HK-2 (cell line): ENCODE measurements at regions not wholly inside any gene's neighbourhood (a gene's known extent, or its start where the extent isn't known, plus 50 kb on each side); places are given as distances from the start of the nearest gene placed in this dataset.

Experiments used
- DNase-seq: peaks from one replicate; pipeline ENCODE4 v3.0.0-alpha.2; 2018; ENCODE audit not compliant: unreplicated experiment

- no peak for DNase-seq
These were observed 1183.0 kb upstream of the CDH18 start for GRCh38 chr5:21171038-21171437.

GRCh38 chr5:21168557-21168956 lies 1180.6 kb upstream of the CDH18 start:
- no peak for DNase-seq

GRCh38 chr5:21165344-21165743 lies 1177.3 kb upstream of the CDH18 start:
- no peak for DNase-seq

GRCh38 chr5:21164425-21164824 lies 1176.4 kb upstream of the CDH18 start:
- DNase-seq = no peak

- no peak for DNase-seq
These were observed 1171.6 kb upstream of the CDH18 start for GRCh38 chr5:21159510-21160059.

GRCh38 chr5:21154526-21154925 lies 1166.5 kb upstream of the CDH18 start:
- DNase-seq = no peak

GRCh38 chr5:21152611-21153010 lies 1164.6 kb upstream of the CDH18 start:
- DNase-seq = no peak

GRCh38 chr5:21145376-21145775 lies 1157.4 kb upstream of the CDH18 start:
- DNase-seq = no peak

GRCh38 chr5:21143686-21144085 lies 1155.7 kb upstream of the CDH18 start:
- DNase-seq = no peak

GRCh38 chr5:21142791-21143190 lies 1154.8 kb upstream of the CDH18 start:
- DNase-seq = no peak

GRCh38 chr5:21140987-21141386 lies 1153.0 kb upstream of the CDH18 start:
- no peak for DNase-seq

- no peak for DNase-seq
These were observed 1138.2 kb upstream of the CDH18 start for GRCh38 chr5:21126236-21126635.

- DNase-seq = no peak
These were observed 1137.4 kb upstream of the CDH18 start for GRCh38 chr5:21125238-21125983.

GRCh38 chr5:21121213-21121612 lies 1133.2 kb upstream of the CDH18 start:
- no peak for DNase-seq

GRCh38 chr5:21097661-21098060 lies 1109.7 kb upstream of the CDH18 start:
- no peak for DNase-seq

GRCh38 chr5:21094619-21095018 lies 1106.6 kb upstream of the CDH18 start:
- DNase-seq = no peak

- DNase-seq = no peak
These were observed 1099.8 kb upstream of the CDH18 start for GRCh38 chr5:21087766-21088165.

- DNase-seq = no peak
These were observed 1097.8 kb upstream of the CDH18 start for GRCh38 chr5:21085791-21086190.

GRCh38 chr5:21071986-21072385 lies 1084.0 kb upstream of the CDH18 start:
- no peak for DNase-seq

GRCh38 chr5:21071421-21071820 lies 1083.4 kb upstream of the CDH18 start:
- DNase-seq = no peak

GRCh38 chr5:21070858-21071257 lies 1082.9 kb upstream of the CDH18 start:
- DNase-seq = no peak

GRCh38 chr5:21067724-21068123 lies 1079.7 kb upstream of the CDH18 start:
- no peak for DNase-seq

- DNase-seq = no peak
These were observed 1075.1 kb upstream of the CDH18 start for GRCh38 chr5:21063146-21063545.

GRCh38 chr5:21058289-21058688 lies 1070.3 kb upstream of the CDH18 start:
- no peak for DNase-seq
